Kidney (tissue), 13 donors: ENCODE measurements at regions not wholly inside any gene's neighbourhood (a gene's known extent, or its start where the extent isn't known, plus 50 kb on each side); places are given as distances from the start of the nearest gene placed in this dataset.
A peak's percentile ranks its signal among the peaks of the same experiment; 100 is the strongest.

ENCODE experiments used
- DNase-seq, 5 donors: peaks; one replicate each; pipeline ENCODE4 v3.0.0-alpha.2; 2013 to 2020
- FAIRE-seq: peaks from 2 replicates; lab custom pipeline; 2012; peaks lifted over from hg19 to GRCh38; lab: Jason Lieb, UNC
- H3K27ac ChIP-seq, 2 donors: one replicate each; pipeline ENCODE4 v1.7.0; 2013; ENCODE audit warnings: low read depth in 2 of 2, low read length in 2 of 2, inconsistent platforms in 1 of 2
- H3K27me3 ChIP-seq: one replicate; pipeline ENCODE4 v1.7.1; 2013; ENCODE audit warnings: low read length, inconsistent platforms; ENCODE audit not compliant: control insufficient read depth, insufficient read depth
- H3K36me3 ChIP-seq, 3 donors: one replicate each; pipeline versions ENCODE4 v1.7.0 to v1.7.1; 2013; ENCODE audit warnings: low read length in 3 of 3, control low read depth in 1 of 3, inconsistent platforms in 1 of 3; ENCODE audit not compliant: insufficient read depth in 3 of 3, control insufficient read depth in 2 of 3
- H3K4me1 ChIP-seq, 3 donors: one replicate each; pipeline versions ENCODE4 v1.7.0 to v1.7.1; 2013; ENCODE audit warnings: low read length in 3 of 3, inconsistent platforms in 1 of 3, low read depth in 1 of 3; ENCODE audit not compliant: control insufficient read depth in 2 of 3, insufficient read depth in 2 of 3
- H3K4me3 ChIP-seq, 3 donors: one replicate each; pipeline versions ENCODE4 v1.7.0 to v1.8.1; 2013; ENCODE audit warnings: low read length in 3 of 3, control low read depth in 1 of 3, inconsistent platforms in 1 of 3
- H3K9ac ChIP-seq, 3 donors: one replicate each; pipeline versions ENCODE4 v1.7.0 to v1.7.1; 2013; ENCODE audit warnings: low read length in 3 of 3, control low read depth in 1 of 3, inconsistent platforms in 1 of 3
- H3K9me3 ChIP-seq, 3 donors: one replicate each; pipeline versions ENCODE4 v1.7.0 to v1.7.1; 2013; ENCODE audit warnings: low read length in 3 of 3, control low read depth in 1 of 3, inconsistent platforms in 1 of 3; ENCODE audit not compliant: control insufficient read depth in 2 of 3, insufficient read depth in 1 of 3
- CTCF ChIP-seq: IDR thresholded peaks from 3 replicates; pipeline ENCODE4 v1.5.1; 2012; ENCODE audit warnings: mild to moderate bottlenecking, moderate library complexity, borderline replicate concordance; ENCODE audit not compliant: insufficient read depth; ENCODE audit errors: extremely low read depth
- intact Hi-C: fragments of 100-400 bp; cut with DNase I; formaldehyde crosslinking; loops from one replicate; pipeline ENCODE4 v1.11.1; 2022
- donor health status: control.
- donor health status: control.
- donor health status: control.
- donor health status: control.
- donor health status: control.
- donor health status: DM: yes; HTN: yes; CAD: no.
- donor health status: Normal renal cell carcinoma (clear cell type).

- DNase-seq (no peak), FAIRE-seq (no peak)
- no peaks in the 10 kb centered on the region for H3K36me3 ChIP-seq
- no peak for TF ChIP-seq CTCF
- H3K9ac ChIP-seq, result no peak overlapping the region
- no peaks in the 10 kb centered on the region for H3K9me3 ChIP-seq
- no peaks in the 10 kb centered on the region for H3K27me3 ChIP-seq
- no peaks in the 10 kb centered on the region for H3K4me1 ChIP-seq
- H3K27ac ChIP-seq, result no peak overlapping the region
- H3K4me3 ChIP-seq, result no peak overlapping the region
- intact Hi-C loops, result no loop called here
Observed at GRCh38 chr12:85385406-85385805, 105.4 kb downstream of the ALX1 start.

GRCh38 chr12:85390266-85390665, 110.2 kb downstream of the ALX1 start:
- no peak overlapping the region for H3K27ac ChIP-seq
- H3K4me3 ChIP-seq, result no peak overlapping the region
- no peak for TF ChIP-seq CTCF
- FAIRE-seq (no peak), DNase-seq (no peak)
- H3K4me1 ChIP-seq, result no peaks in the 10 kb centered on the region
- H3K9me3 ChIP-seq, result no peaks in the 10 kb centered on the region
- no peak overlapping the region for H3K9ac ChIP-seq
- intact Hi-C loops, result no loop called here
- no peaks in the 10 kb centered on the region for H3K36me3 ChIP-seq
- no peaks in the 10 kb centered on the region for H3K27me3 ChIP-seq

- Histone ChIP-seq H3K4me1 (no peaks in the 10 kb centered on the region), H3K4me3 (no peak overlapping the region), H3K9me3 (no peaks in the 10 kb centered on the region), H3K27ac (no peak overlapping the region), H3K36me3 (no peaks in the 10 kb centered on the region), H3K9ac (no peak overlapping the region), H3K27me3 (no peaks in the 10 kb centered on the region)
- FAIRE-seq (no peak), DNase-seq (peak in 1 of 5 donors; percentile 34)
- intact Hi-C loops, result no loop called here
- TF ChIP-seq CTCF, result no peak
Observed at GRCh38 chr12:85392508-85392907, 112.5 kb downstream of the ALX1 start.

GRCh38 chr12:85393606-85394005, 113.6 kb downstream of the ALX1 start:
- FAIRE-seq (no peak), DNase-seq (no peak)
- H3K4me3 ChIP-seq, result no peak overlapping the region
- no peak overlapping the region for H3K27ac ChIP-seq
- intact Hi-C loops, result no loop called here
- TF ChIP-seq CTCF, result no peak
- no peaks in the 10 kb centered on the region for H3K9me3 ChIP-seq
- H3K36me3 ChIP-seq, result no peaks in the 10 kb centered on the region
- H3K4me1 ChIP-seq, result no peaks in the 10 kb centered on the region
- no peak overlapping the region for H3K9ac ChIP-seq
- no peaks in the 10 kb centered on the region for H3K27me3 ChIP-seq
